Tibial nerve (tissue), 4 donors: ENCODE measurements at regions not wholly inside any gene's neighbourhood (a gene's known extent, or its start where the extent isn't known, plus 50 kb on each side); places are given as distances from the start of the nearest gene placed in this dataset.
"Not testable (repeated sequence)": the region's sequence is repeated elsewhere in the genome, so short reads cannot be mapped to it uniquely, and the experiment has no call there.

ENCODE experiments used
- CTCF ChIP-seq, 5 experiments: fragments of 200-600 bp in 3 of 5; fragments of 450-650 bp in 2 of 5; sonication (generic) in 3 of 5; IDR thresholded peaks; one replicate each; pipeline ENCODE4 v1.5.1; 2016 to 2019; ENCODE audit warnings: antibody characterized with exemption in 5 of 5, mild to moderate bottlenecking in 3 of 5, moderate library complexity in 2 of 5
- EP300 ChIP-seq, 2 donors: sonication (generic); formaldehyde crosslinking; IDR thresholded peaks; one replicate each; pipeline ENCODE4 v1.6.1; 2017; ENCODE audit warnings: antibody characterized with exemption in 2 of 2, mild to moderate bottlenecking in 1 of 2
- POLR2A ChIP-seq, 2 donors: fragments of 450-650 bp; IDR thresholded peaks; one replicate each; pipeline ENCODE4 v1.6.1; 2017; ENCODE audit warnings: antibody characterized with exemption in 2 of 2, mild to moderate bottlenecking in 2 of 2, moderate library complexity in 2 of 2

GRCh38 chr1:121545899-121546298, 361.1 kb downstream of the SRGAP2C start:
- not testable (repeated sequence) for TF ChIP-seq CTCF, POLR2A, EP300 (IDR thresholded peaks at IDR 0.05)
